GM18873 (cell line): ENCODE measurements at regions not wholly inside any gene's neighbourhood (a gene's known extent, or its start where the extent isn't known, plus 50 kb on each side); places are given as distances from the start of the nearest gene placed in this dataset.
A peak's percentile ranks its signal among the peaks of the same experiment; 100 is the strongest.

Source experiments
- ATAC-seq: cut with Tn5 transposase; IDR thresholded peaks from one replicate; pipeline ENCODE4 v1.9.1; 2021; ENCODE audit warnings: mild to moderate bottlenecking, moderate library complexity, moderate number of reproducible peaks; ENCODE audit not compliant: unreplicated experiment, low FRiP score

- no peak for ATAC-seq
Observed at GRCh38 chr5:60285910-60286309, 392.4 kb upstream of the PDE4D start.

- ATAC-seq = no peak
Observed at GRCh38 chr5:60280943-60281342, 387.4 kb upstream of the PDE4D start.

- no peak for ATAC-seq
Observed at GRCh38 chr5:60277941-60278340, 384.4 kb upstream of the PDE4D start.

- no peak for ATAC-seq
Observed at GRCh38 chr5:60274747-60275146, 381.2 kb upstream of the PDE4D start.

GRCh38 chr5:60271517-60271916 is 378.0 kb upstream of the PDE4D start:
- ATAC-seq = no peak

GRCh38 chr5:60267907-60268306 is 374.4 kb upstream of the PDE4D start:
- ATAC-seq = no peak

GRCh38 chr5:60263346-60263745 is 369.8 kb upstream of the PDE4D start:
- no peak for ATAC-seq

- ATAC-seq = no peak
Observed at GRCh38 chr5:60262576-60263295, 369.2 kb upstream of the PDE4D start.

- ATAC-seq = no peak
Observed at GRCh38 chr5:60261732-60262131, 368.2 kb upstream of the PDE4D start.

- no peak for ATAC-seq
Observed at GRCh38 chr5:60260658-60261057, 367.1 kb upstream of the PDE4D start.

GRCh38 chr5:60259730-60260129 is 366.2 kb upstream of the PDE4D start:
- no peak for ATAC-seq

GRCh38 chr5:60257596-60258271 is 364.2 kb upstream of the PDE4D start:
- ATAC-seq = no peak

GRCh38 chr5:60256546-60256945 is 363.0 kb upstream of the PDE4D start:
- ATAC-seq = no peak

- ATAC-seq = peak; percentile 95
Observed at GRCh38 chr5:60248901-60249300, 355.4 kb upstream of the PDE4D start.

GRCh38 chr5:60243713-60244112 is 350.2 kb upstream of the PDE4D start:
- ATAC-seq = no peak

- ATAC-seq = no peak
Observed at GRCh38 chr5:60232036-60232795, 338.7 kb upstream of the PDE4D start.

- no peak for ATAC-seq
Observed at GRCh38 chr5:60230456-60230855, 336.9 kb upstream of the PDE4D start.

- ATAC-seq = no peak
Observed at GRCh38 chr5:60229691-60230185, 336.2 kb upstream of the PDE4D start.

- no peak for ATAC-seq
Observed at GRCh38 chr5:60228676-60229075, 335.1 kb upstream of the PDE4D start.

- no peak for ATAC-seq
Observed at GRCh38 chr5:60226128-60226527, 332.6 kb upstream of the PDE4D start.

- no peak for ATAC-seq
Observed at GRCh38 chr5:60223342-60223741, 329.8 kb upstream of the PDE4D start.
